Left lung (tissue), 4 donors: ENCODE measurements at regions not wholly inside any gene's neighbourhood (a gene's known extent, or its start where the extent isn't known, plus 50 kb on each side); places are given as distances from the start of the nearest gene placed in this dataset.

Experiments used
- ATAC-seq: fragments of 200-7000 bp; cut with Tn5 transposase; one replicate; pipeline ENCODE4 v1.9.1; 2020; ENCODE audit warnings: moderate library complexity
- DNase-seq, 4 donors: peaks; one replicate each; pipeline ENCODE4 v3.0.0-alpha.2; 2013 to 2020
- H3K27ac ChIP-seq, 2 donors: fragments of 200-600 bp; sonication (generic) in 1 of 2; one replicate each; pipeline versions ENCODE4 v1.5.0 to v1.8.0; 2020 to 2021
- H3K27me3 ChIP-seq, 2 donors: fragments of 200-600 bp; sonication (generic) in 1 of 2; one replicate each; pipeline versions ENCODE4 v1.5.0 to v1.8.0; 2020 to 2021
- H3K36me3 ChIP-seq, 2 donors: fragments of 200-600 bp; sonication (generic) in 1 of 2; one replicate each; pipeline versions ENCODE4 v1.5.0 to v1.8.0; 2020 to 2021
- H3K4me1 ChIP-seq, 2 donors: fragments of 200-600 bp; one replicate each; pipeline ENCODE4 v1.8.0; 2021
- H3K4me3 ChIP-seq, 2 donors: fragments of 200-600 bp; sonication (generic) in 1 of 2; one replicate each; pipeline versions ENCODE4 v1.5.0 to v1.8.0; 2020 to 2021; ENCODE audit warnings: mild to moderate bottlenecking in 1 of 2
- H3K9me3 ChIP-seq, 2 donors: fragments of 200-600 bp; sonication (generic) in 1 of 2; one replicate each; pipeline versions ENCODE4 v1.5.0 to v1.8.0; 2020 to 2021
- intact Hi-C, 2 donors: fragments of 100-400 bp; cut with DNase I; formaldehyde crosslinking; loops; one replicate each; pipeline versions ENCODE4 v1.11.2 to v1.14.2; 2022
- TF ChIP-seq, protein P1 (sequence below), 2 donors: fragments of 200-600 bp; sonication (generic) in 1 of 2; IDR thresholded peaks; one replicate each; pipeline versions ENCODE4 v1.5.0 to v1.8.0; 2021; ENCODE audit warnings: antibody characterized with exemption in 2 of 2
- donor health status: DM: no; HTN: yes; CAD: no.
- donor health status: DM: no; HTN: no; CAD: no.

DNA sequence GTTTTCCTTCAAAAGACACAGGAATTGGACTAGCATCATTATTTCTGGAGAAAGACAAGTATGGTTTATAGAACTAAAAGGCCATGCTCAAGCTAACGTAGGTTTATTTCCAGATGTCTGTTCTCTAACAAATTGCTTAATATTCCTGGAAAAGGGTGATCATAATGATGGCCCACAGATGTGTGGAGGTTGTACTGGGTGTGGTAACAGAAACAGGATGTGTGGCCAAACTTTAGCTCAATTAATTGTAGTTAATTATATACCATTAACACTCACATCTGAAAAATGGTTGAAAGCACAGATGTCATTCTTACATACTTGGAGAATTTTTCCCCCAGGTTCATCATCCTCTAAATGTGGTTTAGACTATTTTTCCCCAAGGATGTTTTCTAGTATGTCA is 292.7 kb upstream of the RASA1 start:
- TF ChIP-seq, protein P1, sequence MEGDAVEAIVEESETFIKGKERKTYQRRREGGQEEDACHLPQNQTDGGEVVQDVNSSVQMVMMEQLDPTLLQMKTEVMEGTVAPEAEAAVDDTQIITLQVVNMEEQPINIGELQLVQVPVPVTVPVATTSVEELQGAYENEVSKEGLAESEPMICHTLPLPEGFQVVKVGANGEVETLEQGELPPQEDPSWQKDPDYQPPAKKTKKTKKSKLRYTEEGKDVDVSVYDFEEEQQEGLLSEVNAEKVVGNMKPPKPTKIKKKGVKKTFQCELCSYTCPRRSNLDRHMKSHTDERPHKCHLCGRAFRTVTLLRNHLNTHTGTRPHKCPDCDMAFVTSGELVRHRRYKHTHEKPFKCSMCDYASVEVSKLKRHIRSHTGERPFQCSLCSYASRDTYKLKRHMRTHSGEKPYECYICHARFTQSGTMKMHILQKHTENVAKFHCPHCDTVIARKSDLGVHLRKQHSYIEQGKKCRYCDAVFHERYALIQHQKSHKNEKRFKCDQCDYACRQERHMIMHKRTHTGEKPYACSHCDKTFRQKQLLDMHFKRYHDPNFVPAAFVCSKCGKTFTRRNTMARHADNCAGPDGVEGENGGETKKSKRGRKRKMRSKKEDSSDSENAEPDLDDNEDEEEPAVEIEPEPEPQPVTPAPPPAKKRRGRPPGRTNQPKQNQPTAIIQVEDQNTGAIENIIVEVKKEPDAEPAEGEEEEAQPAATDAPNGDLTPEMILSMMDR (IDR thresholded peaks at IDR 0.05), result no peak
- no peaks in the 10 kb centered on the region for H3K9me3 ChIP-seq
- intact Hi-C loops, result no loop called here
- H3K4me3 ChIP-seq, result no peak overlapping the region
- H3K36me3 ChIP-seq, result no peaks in the 10 kb centered on the region
- no peak for DNase-seq
- peaks cover 0 to 26% of the 10 kb centered on the region in 2 donors for H3K4me1 ChIP-seq
- no peak for ATAC-seq
- no peaks in the 10 kb centered on the region for H3K27me3 ChIP-seq
- no peak overlapping the region for H3K27ac ChIP-seq

DNA sequence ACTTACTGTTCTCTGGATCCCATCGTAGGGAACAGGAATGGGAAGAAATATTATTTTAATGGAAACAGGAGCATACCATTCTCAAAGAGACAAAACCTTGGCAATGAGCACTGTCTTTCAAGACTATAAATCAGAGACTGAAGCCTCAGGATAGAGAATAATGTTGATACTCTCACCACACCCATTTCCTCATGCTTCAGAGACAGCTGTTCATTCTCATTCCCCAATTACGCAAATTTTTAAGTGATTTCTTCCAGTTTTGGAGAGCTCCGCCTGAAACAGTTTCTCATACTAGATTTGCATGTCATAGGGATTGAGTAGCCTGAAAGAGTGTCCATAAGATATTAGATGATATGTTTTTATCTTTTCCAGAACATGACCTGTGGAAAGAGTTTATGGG is 290.5 kb upstream of the RASA1 start:
- no peak for ATAC-seq
- H3K27ac ChIP-seq, result no peak overlapping the region
- H3K36me3 ChIP-seq, result no peaks in the 10 kb centered on the region
- TF ChIP-seq, protein P1 (IDR thresholded peaks at IDR 0.05), result no peak
- H3K27me3 ChIP-seq, result no peaks in the 10 kb centered on the region
- peak in 1 of 4 donors; percentile 12 for DNase-seq
- H3K4me1 ChIP-seq, result peaks cover 0 to 17% of the 10 kb centered on the region in 2 donors
- H3K9me3 ChIP-seq, result no peaks in the 10 kb centered on the region
- no peak overlapping the region for H3K4me3 ChIP-seq
- intact Hi-C loops, result no loop called here

DNA sequence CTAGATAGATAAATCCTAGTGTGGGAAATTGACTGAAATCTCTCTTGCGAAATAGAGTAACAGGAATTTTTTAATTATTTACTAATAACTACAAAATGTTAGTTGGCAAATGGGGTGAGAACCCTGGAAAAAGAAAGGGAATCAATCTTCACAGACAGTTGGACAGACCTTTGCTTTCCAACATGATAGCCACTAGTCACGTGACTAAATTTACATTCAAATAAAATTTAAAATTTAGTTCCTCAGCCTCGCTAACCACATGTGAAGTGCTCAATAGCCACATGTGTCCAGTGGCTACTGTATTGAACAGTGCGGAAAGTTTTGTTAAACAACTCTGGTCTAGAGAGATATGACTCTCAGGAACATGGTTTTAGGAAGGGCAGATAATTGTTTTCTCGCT is 289.9 kb upstream of the RASA1 start:
- intact Hi-C loops, result no loop called here
- H3K27ac ChIP-seq, result no peak overlapping the region
- no peak overlapping the region for H3K4me3 ChIP-seq
- TF ChIP-seq, protein P1 (IDR thresholded peaks at IDR 0.05), result no peak
- H3K36me3 ChIP-seq, result no peaks in the 10 kb centered on the region
- ATAC-seq (no peak), DNase-seq (no peak)
- peaks cover 0 to 17% of the 10 kb centered on the region in 2 donors for H3K4me1 ChIP-seq
- no peaks in the 10 kb centered on the region for H3K27me3 ChIP-seq
- H3K9me3 ChIP-seq, result no peaks in the 10 kb centered on the region

DNA sequence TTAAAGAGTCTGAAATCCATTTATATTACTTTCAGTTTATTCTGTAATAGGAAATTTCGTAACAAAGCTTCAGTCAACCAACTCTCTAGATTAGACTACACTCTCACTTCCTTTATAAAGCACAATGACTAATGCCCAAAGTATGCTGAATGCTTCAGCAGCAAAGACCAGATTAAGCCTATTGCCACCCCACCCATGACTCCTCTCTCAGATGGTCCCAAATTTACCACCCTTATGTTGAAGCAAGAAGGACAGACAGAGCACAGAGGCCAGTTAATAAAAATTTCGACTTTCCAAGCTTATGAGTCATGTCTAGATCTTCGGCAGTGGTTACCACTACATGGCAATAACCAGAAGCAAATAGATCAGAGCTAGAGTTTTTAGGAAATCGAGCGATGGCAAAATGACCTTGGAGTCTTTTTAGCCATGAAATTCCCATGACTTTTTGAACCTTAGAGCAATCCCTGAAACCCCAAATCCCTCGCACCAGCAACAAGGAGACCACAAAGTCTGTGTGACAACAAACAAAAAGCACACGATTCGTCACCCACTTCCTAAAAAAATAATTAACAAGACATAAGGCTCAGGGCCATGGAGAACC is 287.8 kb upstream of the RASA1 start:
- Histone ChIP-seq H3K27me3 (no peaks in the 10 kb centered on the region), H3K4me3 (no peak overlapping the region), H3K4me1 (peaks cover 0 to 17% of the 10 kb centered on the region in 2 donors), H3K9me3 (no peaks in the 10 kb centered on the region), H3K27ac (peak overlapping the region; percentile 47 to 72), H3K36me3 (no peaks in the 10 kb centered on the region)
- intact Hi-C loops, result no loop called here
- TF ChIP-seq, protein P1 (IDR thresholded peaks at IDR 0.05), result no peak
- DNase-seq (no peak), ATAC-seq (peak; percentile 86)

DNA sequence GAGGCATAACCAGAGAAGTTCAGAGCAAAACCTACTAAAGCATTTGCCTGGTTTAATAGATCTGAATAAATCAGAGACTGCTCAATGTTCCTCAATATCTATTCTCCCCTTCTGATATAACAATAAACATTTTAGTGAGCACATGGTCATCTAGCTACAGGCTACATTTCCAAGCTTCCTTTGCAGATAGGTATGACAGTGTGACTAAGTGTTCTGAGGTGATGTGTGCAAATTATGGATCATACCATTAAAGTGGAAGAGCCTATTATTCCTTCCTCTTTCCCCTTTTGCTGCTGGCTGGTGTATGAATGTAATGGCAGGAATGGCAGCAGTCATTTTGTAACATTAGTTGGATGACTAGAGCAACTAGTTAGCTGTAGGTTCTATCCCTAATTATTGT is 285.8 kb upstream of the RASA1 start:
- no peaks in the 10 kb centered on the region for H3K27me3 ChIP-seq
- DNase-seq (no peak), ATAC-seq (no peak)
- H3K36me3 ChIP-seq, result no peaks in the 10 kb centered on the region
- H3K9me3 ChIP-seq, result no peaks in the 10 kb centered on the region
- intact Hi-C loops, result no loop called here
- H3K4me1 ChIP-seq, result peaks cover 0 to 10% of the 10 kb centered on the region in 2 donors
- TF ChIP-seq, protein P1 (IDR thresholded peaks at IDR 0.05), result no peak
- H3K4me3 ChIP-seq, result no peak overlapping the region
- H3K27ac ChIP-seq, result no peak overlapping the region
